Stimulated activated CD8-positive, alpha-beta memory T cell treated with anti-CD3 and anti-CD28 coated beads, Interleukin-15, amount 100 ng/mL, for 4 hours (primary cell): ENCODE measurements at regions not wholly inside any gene's neighbourhood (a gene's known extent, or its start where the extent isn't known, plus 50 kb on each side); places are given as distances from the start of the nearest gene placed in this dataset.
"Not testable (repeated sequence)": the region's sequence is repeated elsewhere in the genome, so short reads cannot be mapped to it uniquely, and the experiment has no call there.

Experiments
- DNase-seq, 2 donors: peaks; one replicate each; pipeline ENCODE4 v3.0.0-alpha.2; 2020; ENCODE audit warnings: low read depth in 2 of 2

DNA sequence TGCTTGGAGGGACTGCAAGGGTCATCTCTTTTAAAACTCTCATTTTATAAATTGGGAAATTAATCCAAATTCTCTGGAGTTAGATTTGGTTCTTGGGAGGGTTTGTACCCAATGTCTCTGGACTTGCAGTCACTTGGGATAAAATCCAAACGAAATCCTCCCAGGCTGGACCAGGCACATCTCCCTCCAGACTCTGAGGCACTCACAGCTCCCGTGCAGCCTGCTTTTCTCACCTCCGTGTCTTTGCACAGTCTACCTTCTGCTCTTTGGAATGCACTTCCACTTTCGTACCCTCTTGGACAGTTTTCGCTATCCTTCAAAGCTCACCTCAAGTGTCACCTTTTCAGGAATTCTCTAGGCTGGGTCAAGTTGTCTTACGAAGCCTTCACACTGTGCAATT lies 166.3 kb downstream of the MYCN start:
- no peak for DNase-seq

DNA sequence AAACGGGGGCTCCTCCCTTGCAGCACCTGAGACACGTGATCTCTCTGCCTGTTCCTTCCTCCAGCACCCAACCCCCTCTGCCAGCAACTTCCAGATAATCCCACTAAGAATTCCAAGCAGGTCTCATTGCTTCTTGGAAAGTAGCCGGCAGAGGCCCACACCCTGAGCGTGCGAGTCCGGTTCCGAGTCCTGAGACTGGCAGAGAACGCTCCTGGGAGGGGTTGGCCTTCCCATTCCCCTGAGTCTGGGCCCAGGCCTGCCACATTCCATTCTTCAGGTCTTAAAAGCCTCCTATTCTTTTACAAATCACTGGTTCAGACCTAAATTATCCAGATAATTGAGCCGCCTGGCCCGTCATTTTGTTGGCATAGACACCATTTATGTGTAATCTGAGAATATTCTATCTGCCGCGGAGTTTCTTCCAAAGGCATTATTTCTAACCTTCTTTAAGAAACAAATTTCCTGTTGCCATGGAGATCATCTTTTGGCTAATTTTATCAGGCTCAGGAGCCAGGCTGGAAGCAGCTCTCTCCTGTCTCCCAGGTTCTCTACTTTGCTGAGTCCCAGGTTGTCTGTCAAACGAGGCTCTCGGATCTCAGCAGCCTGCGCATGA lies 165.4 kb downstream of the MYCN start:
- no peak for DNase-seq

DNA sequence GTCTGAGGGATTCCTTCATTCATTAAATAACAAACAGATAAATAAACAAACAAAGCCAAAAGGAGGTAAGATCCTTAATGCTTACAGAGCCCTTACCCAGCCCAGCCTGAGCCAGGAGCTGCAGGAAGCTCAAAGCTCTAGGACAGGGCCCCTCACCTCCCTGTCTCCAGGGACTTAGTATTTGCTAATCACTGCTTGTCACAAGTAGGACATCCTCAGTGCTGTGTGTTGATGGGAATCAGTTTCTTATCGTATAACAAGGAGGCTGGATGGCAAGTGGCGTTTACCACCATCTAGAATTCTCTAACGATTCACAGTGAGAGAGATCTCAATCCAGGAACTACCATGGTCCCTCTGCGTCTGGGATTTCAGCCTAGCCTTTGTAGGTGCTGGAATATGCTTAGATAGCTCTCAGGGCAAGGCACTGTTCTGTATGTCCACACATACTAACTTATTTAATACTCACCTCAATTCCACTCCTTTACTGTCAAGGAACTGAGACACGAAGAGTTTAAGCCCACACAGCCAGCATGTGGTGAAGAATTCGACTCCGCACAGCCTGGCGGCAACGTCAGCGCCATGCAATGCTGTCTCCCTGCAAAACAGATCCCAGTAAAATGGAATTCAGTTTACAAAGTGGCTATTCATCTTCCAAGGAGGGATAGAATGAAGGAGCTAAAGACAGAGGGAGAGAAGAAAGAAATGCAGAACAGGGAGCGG lies 164.8 kb downstream of the MYCN start:
- no peak for DNase-seq

DNA sequence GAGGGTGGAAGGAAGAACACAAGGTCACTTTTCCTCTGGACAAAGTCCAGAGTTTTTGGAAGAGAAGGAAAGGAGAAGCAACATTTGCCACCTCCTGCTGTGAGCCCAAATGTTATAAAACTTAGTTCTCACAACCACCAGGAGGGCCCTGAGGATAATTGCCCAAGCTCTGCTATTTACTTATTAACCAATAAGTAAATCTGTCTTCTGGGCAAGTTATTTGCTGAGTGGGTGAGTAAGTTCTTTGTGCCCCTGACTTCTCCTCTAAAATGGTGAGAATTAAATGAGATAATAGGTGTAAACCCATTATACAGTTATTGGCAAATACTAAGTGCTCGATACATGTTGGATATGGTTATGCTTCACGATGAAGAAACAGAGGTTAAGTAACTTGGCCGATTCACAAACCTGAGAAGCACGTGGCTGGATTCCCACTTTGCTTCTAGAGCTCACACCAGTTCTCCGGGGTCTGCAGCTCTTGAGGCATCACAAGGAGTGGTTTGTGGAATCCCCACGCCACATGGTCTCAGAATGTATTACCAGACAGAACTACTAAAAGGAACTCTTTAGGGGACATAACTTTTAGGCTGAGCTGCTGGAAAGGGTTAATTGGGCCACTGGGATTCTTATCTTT lies 164.1 kb downstream of the MYCN start:
- DNase-seq, result no peak

DNA sequence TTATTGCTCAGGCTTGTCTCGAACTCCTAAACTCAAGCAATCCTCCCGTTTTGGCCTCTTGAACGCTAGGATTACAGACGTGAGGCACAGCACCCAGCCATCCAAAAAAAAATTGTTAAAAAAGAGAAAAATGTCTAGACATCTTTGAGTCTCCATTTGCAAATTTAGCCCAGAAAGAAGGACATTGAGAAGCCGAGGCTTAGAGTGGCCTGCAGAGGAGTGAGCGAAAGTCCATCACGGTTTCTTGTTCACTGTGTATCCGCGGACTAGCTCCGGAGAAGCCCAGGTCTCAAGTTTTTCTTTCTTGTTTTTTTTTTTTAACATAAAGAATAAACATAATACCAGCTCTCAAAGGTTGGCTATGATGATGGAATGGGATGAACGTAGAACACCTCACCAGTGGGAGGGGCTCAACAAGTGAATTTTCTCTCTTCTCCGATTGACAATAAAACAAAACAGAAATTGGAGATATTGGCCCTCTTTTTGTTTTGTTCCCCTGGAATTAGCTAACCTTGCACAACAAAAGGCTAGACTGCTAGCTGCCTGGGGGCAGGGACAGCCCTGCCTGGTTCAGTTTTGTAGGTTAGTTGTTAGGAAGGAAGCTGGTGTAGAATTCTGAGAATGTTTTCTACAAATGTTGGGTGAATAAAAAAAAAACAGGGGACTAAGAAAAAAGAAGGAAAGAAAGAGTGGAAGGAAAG lies 163.4 kb downstream of the MYCN start:
- DNase-seq, result no peak

DNA sequence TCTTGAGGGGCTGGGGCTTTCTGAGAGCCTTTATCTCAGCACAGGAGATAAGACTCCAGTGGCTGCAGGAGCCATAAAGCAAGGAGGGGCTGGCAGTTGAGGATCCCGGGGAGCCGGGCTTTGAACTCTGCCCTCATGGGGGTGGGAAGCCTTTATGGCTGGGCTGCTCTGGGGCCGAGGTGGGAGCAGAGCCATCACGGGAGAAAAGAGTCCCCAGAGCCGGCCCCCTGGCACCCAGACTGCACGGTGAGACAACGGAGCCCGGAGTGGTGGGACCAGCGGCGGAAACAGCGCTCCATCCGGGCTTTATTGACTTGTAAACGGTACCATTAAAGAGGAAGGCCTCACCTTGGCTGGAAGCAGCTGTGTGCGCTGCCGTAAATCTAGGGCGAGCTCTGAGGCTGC lies 162.6 kb downstream of the MYCN start:
- no peak for DNase-seq

DNA sequence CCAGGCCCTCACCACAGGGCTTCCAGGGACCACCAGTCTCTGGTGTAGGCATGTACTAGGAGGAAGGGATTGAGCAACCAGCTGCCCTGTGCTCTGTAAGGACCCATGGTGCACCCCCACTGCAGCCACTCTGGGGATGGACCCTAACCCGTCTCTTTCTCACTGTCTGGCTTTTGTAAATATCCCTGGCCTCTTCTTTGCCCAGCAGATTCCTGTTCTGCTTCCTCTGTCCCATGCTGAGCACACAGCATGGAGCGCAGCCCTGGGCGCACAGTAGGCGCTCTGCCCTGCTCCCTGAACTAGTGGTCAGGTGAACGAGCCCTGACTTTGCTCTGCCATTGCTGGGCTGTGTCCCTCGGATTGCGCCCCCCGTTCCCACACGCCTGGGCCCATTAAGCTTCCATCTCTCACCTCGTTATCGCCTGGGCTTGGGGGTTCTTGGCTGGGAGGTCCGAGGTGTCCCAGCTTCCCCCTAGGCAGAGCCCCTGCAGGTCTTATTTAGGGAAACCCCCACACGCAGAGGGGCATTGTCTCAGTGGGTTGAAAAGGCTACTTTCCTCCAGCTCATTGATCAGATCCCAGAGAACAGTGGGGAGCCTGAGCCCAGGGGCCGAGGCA lies 162.1 kb downstream of the MYCN start:
- no peak for DNase-seq

DNA sequence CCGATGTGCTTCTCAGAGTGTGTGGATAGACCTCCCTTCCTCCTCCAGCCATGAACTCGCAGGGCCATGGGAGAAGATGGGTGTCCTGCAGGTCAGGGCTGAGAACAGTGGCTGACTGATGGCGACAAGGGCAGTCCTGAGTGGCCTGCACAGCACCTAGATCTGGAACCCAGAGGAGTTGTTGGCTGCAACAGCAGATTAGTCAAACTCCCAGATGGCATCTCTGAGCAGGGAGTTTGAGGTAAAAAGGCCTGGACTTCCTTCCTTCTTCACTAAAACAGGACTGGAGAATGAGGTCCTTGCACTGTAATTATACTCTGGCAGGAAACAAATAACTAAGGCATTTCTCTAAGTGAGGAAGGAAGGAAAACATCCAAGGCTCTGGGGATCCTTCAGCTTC lies 160.8 kb downstream of the MYCN start:
- DNase-seq, result no peak

DNA sequence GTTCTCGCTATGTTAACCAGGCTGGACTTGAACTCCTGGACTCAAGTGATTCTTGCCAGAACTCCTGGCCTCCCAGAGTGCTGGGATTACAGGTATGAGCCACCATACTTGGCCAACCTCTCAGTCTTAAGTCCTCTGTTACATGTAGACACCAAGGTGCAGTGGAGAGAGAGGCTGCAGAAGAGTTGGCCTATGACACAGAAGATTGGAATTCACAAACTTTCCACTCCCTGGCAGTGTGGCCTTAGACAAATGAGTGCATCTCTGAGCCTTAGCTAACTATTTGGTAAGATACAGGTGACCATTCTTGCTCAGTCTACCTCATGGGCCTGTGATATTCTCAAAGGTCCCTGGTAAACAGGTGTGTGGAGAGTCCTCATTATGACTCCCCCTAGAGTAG lies 159.7 kb downstream of the MYCN start:
- DNase-seq, result no peak

DNA sequence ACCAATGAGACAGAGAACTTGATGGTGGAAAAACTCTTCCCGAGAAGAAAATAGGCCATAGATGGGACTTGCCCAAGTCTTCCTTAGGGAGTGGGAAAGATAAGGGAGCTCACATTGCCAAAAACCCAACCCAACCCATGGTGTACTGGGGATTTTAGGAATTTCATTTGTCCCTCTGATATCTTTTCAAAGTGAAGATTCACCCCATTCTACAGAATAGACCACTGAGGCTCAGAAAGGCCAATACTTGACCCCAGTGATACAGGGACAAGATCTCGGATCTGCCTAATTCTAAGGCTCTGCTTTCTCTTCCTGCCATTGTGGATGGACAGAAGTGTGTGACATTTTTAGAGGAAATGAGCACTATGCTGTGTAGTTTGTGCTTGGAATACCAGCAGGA lies 159.0 kb downstream of the MYCN start:
- no peak for DNase-seq

DNA sequence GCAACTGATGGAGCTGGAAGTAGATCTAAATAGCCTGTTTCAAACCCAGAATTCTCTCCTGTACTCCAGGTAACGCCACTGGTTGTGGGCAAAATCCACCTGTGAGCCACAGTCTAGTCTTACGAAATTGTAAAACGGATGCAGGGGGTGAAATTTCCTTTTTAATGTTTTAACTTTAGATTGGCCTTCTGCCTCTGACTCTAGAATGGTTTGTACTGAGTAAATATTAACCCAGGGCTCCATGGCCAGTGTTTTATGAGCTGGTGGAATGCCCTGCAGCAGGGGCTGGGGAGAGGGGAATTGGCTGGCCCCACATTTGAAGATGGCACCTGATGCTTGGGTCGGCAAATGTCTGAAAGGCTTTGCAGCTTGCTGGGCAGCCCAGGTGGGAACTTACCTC lies 156.6 kb downstream of the MYCN start:
- DNase-seq, result no peak

DNA sequence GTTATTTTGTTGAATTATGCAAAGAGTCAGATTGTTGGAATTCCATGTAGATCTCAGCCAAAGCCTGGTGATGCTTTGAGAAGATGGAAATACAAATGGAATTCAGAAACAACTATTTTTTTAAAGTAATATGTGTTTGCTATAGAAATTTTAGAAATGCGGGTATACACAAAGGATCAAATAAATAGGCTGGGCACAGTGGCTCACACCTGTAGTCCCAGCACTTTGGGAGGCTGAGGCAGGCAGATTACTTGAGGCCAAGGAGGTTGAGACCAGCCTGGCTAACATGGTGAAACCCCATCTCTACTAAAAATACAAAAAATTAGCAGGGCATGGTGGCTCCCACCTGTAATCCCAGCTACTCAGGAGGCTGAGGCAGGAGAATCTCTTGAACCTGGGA lies 155.1 kb downstream of the MYCN start:
- DNase-seq, result not testable (repeated sequence)

DNA sequence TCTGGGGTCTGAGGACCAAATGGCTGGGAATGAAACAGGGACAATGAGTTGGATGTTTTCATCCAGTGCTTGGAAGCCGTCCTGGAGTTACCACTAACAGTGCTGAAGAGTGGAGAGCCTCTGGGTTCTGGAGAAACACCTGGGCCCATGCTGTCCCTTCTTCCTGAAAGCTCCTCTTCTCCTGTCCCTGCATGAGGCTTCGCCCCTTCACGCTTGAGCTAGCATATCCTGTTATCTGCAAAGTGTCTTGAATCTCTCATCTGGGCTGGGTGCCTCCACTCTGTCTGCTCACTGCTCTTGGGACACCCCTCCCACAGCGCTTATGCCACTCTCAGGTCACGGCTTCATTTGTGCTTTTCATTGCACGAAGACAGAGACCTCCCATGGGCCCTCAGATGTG lies 154.5 kb downstream of the MYCN start:
- no peak for DNase-seq

DNA sequence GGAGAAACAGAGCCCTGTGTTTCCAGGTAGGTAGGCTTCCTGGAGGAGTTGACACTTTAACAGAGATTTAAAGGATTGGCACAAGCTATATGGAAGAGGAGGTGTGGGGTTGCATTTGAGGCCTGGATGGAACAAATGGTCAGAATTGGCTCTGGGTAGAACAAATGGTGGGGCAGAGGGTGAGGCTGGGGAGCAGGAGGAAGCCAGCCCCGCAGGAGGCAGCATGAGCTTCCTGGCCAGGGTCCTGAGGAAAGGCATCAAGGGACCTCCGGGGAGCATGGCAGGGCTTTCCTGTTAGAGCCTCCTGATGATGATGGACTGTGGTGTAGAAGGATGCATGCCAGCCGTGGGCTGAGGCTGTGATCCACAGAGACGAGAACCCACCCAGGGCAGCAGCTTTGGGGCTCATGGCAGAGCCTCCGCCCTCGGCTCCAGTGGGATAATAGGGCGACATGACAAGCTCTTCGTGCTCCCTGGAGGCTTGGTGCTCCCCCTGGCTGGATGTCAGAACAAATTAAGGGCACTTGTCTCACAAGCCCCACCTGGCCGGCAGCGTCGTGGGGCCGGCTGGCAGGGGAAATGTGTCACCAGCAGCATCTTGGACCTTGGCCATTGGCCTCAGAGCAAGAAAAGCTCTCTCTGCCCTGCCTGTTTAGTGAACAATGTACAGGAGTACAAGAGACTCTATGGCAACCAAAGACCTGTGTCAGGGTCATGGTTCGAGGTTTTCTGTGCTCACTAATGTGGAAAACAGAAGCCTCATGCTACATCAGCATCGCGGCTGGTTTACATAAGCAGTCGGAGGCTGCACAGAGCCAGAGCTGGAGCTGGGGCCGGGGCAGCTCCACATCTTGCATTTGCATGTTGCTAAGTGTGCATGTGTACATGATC lies 153.5 kb downstream of the MYCN start:
- DNase-seq, result no peak

DNA sequence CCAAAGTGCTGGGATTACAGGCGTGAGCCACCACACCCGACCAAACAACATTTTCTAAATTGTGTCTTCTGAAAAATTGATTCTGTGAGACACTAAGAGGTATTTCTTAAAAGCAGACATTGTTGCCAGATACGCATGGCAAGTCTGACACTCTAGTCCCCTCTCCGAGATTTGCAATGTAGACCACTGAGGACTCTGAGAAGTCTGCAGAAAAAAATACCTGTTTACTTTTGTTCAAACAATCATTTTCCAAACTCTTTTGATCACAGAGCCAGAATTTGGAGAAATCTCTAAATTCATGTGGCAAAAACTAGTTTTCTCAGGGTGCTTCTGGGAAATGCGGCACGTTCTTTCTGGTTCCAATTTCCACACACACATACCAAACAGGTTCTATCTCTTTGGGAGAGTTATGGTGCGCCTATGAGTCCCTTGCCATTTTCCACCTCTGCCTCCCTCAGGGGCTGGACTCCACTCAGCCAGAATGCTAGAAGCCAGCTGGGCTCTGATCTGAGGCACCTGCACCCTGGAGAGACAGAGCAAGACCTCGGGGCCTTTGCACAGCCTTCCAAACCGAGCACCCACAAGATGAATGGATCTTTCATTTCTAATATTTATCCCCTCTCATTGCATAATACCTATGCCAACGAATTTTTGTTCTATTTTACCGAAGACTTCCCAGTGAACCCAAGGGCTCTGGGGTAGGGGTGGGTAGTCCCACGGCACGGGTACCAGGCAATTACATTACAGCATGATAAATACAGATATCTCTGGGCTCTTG lies 152.7 kb downstream of the MYCN start:
- DNase-seq, result no peak

DNA sequence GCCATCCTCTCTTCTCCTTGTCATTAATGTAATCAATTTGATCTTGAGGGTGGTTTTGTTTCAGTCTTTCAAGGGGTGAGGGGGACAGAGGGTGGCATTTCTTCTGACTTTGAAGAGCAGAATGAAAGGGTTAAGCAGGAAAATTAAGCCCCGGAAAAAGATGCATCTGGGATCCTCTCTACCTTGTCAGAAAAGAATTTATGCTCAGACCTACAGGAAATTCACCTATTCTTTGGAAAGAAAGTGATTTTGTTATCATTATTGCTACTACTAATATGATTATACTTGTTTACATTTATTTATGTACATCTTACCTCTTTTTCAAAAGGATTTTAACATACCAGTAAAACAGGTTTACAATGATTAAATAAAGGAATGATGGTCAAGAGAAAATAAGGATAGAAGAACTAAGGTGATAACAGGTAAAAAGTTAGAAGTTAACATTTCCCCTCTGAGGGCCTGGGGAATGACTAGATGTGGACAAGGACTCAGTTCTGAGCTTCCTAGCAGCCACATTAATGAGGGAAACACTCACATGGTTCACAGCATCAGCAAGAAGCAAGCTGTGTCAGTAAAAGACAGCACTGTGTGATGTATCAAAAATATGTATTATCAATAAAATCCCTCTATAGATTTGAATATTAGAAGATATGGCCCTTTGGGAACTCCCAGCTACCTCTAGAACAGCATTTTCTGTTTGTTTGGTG lies 151.4 kb downstream of the MYCN start:
- DNase-seq, result no peak

DNA sequence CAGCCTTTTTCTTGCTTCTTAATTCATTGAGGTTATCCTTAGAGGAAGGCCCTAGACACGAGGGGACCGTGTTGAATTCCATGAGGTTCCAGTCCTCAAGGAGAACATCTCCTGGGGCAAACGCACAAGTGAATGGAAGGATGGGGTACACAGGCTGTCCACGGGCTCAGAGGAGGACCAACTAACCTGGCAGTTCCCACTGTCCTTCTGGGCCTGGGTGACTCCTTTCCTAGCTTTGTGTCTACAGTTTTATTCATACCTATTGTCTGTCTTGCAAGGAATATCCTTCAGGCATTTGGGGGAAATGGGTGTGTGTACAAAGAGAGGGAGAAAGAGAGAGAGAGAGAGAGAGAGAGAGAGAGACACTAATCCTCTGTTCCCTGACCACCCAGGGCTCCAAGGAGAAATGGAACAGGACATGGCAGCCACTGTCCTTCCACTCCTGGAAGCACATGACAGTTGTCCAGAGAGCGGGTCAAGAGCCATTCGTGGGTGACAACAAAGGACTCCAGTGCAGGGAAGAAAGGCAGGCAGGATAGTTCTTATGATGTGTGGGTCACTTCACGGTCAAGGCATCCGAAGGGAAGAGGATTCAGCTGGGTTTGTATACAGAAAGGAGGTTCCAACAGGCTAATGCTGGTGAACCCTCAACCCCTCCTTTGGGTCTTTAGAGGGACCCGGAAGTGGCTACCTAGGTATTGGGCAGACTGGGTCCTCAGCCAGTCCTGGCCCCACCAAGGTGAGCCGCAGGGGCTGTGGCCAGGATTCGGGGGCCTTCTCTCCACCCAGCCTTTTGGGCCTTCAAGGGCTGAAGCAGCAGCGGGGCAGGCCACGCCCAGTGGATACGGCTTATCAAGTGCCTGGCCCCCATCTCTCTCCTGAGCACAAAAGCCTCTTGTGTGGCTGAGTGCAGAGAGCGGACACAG lies 150.6 kb downstream of the MYCN start:
- no peak for DNase-seq

DNA sequence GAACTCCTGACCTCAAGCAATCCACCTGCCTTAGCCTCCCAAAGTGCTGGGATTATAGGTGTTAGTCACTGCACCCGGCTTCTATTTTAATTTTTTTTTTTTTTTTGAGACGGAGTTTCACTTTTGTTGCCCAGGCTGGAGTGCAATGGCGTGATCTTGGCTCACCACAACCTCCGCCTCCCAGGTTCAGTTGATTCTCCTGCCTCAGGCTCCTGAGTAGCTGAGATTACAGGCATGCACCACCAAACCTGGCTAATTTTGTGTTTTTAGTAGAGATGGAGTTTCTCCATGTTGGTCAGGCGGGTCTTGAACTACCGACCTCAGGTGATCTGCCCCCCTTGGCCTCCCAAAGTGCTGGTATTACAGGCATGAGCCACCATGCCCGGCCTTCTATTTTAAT lies 149.1 kb downstream of the MYCN start:
- not testable (repeated sequence) for DNase-seq

DNA sequence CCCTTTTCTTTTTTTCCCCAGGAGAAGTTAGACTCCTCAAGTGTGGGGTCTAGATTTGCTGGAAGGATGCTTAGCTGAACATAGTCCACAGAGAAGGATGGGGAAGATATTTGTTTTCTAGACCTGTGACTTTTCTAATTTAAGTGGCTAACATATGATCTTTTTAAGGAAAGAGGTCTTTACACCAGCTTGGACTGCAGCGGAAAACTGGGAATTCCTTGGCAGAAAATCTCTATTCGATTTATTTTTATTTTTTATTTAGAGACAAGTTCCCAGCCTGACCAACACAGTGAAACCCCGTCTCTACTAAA lies 148.4 kb downstream of the MYCN start:
- no peak for DNase-seq
